Mononuclear cell (primary cell): ENCODE measurements at regions not wholly inside any gene's neighbourhood (a gene's known extent, or its start where the extent isn't known, plus 50 kb on each side); places are given as distances from the start of the nearest gene placed in this dataset.
"Not testable (repeated sequence)": the region's sequence is repeated elsewhere in the genome, so short reads cannot be mapped to it uniquely, and the experiment has no call there.

Experiments
- H3K27me3 ChIP-seq: 2 replicates; pipeline ENCODE4 v1.6.0; 2011; ENCODE audit warnings: low read length, control low read depth; ENCODE audit not compliant: insufficient read depth
- H3K4me1 ChIP-seq: 2 replicates; pipeline ENCODE4 v1.5.1; 2011; ENCODE audit warnings: mild to moderate bottlenecking, low read length, control low read depth; ENCODE audit not compliant: insufficient read depth
- H3K4me3 ChIP-seq: 2 replicates; pipeline ENCODE4 v1.5.1; 2011; ENCODE audit warnings: mild to moderate bottlenecking, low read length, moderate library complexity
- H3K9me3 ChIP-seq: 2 replicates; pipeline ENCODE4 v1.5.1; 2011; ENCODE audit warnings: low read depth, mild to moderate bottlenecking, control low read depth, low read length

GRCh38 chr1:173347282-173347818 is 129.8 kb upstream of the PRDX6 start:
- H3K4me1 ChIP-seq, result no peaks in the 10 kb centered on the region
- H3K9me3 ChIP-seq, result no peaks in the 10 kb centered on the region
- H3K27me3 ChIP-seq, result no peaks in the 10 kb centered on the region
- H3K4me3 ChIP-seq, result no peak overlapping the region

GRCh38 chr1:173352635-173353034 is 124.5 kb upstream of the PRDX6 start:
- not testable (repeated sequence) for H3K4me3 ChIP-seq, H3K4me1 ChIP-seq, H3K9me3 ChIP-seq, H3K27me3 ChIP-seq

- no peaks in the 10 kb centered on the region for H3K4me1 ChIP-seq
- no peak overlapping the region for H3K4me3 ChIP-seq
- H3K9me3 ChIP-seq, result no peaks in the 10 kb centered on the region
- no peaks in the 10 kb centered on the region for H3K27me3 ChIP-seq
These were observed 123.8 kb upstream of the PRDX6 start for GRCh38 chr1:173353350-173353749.

GRCh38 chr1:173354937-173355280 is 122.2 kb upstream of the PRDX6 start:
- Histone ChIP-seq H3K9me3 (no peaks in the 10 kb centered on the region), H3K4me1 (no peaks in the 10 kb centered on the region), H3K4me3 (no peak overlapping the region), H3K27me3 (no peaks in the 10 kb centered on the region)

GRCh38 chr1:173355281-173356031 is 121.7 kb upstream of the PRDX6 start:
- H3K9me3 ChIP-seq, result no peaks in the 10 kb centered on the region
- H3K4me1 ChIP-seq, result peaks cover under 1% of the 10 kb centered on the region
- H3K27me3 ChIP-seq, result no peaks in the 10 kb centered on the region
- H3K4me3 ChIP-seq, result no peak overlapping the region

GRCh38 chr1:173356191-173356762 is 120.9 kb upstream of the PRDX6 start:
- H3K9me3 ChIP-seq, result no peaks in the 10 kb centered on the region

GRCh38 chr1:173360487-173361063 is 116.6 kb upstream of the PRDX6 start:
- no peak overlapping the region for H3K4me3 ChIP-seq
- H3K4me1 ChIP-seq, result peaks cover 9% of the 10 kb centered on the region
- no peaks in the 10 kb centered on the region for H3K9me3 ChIP-seq
- no peaks in the 10 kb centered on the region for H3K27me3 ChIP-seq

More at GRCh38 chr1:173356191-173356762, 120.9 kb upstream of the PRDX6 start:
- Histone ChIP-seq H3K4me3 (no peak overlapping the region), H3K27me3 (no peaks in the 10 kb centered on the region), H3K4me1 (peaks cover 8% of the 10 kb centered on the region)

- H3K4me3 ChIP-seq, result no peak overlapping the region
- no peaks in the 10 kb centered on the region for H3K9me3 ChIP-seq
- H3K27me3 ChIP-seq, result no peaks in the 10 kb centered on the region
- peaks cover 9% of the 10 kb centered on the region for H3K4me1 ChIP-seq
These were observed 114.6 kb upstream of the PRDX6 start for GRCh38 chr1:173362543-173362942.

- Histone ChIP-seq H3K9me3 (no peaks in the 10 kb centered on the region), H3K4me3 (no peak overlapping the region), H3K27me3 (no peaks in the 10 kb centered on the region)
These were observed 112.3 kb upstream of the PRDX6 start for GRCh38 chr1:173364827-173365226.

GRCh38 chr1:173365341-173365740 is 111.8 kb upstream of the PRDX6 start:
- Histone ChIP-seq H3K27me3 (no peaks in the 10 kb centered on the region), H3K4me3 (no peak overlapping the region), H3K9me3 (no peaks in the 10 kb centered on the region), H3K4me1 (peaks cover 9% of the 10 kb centered on the region)

More at GRCh38 chr1:173364827-173365226, 112.3 kb upstream of the PRDX6 start:
- peaks cover 9% of the 10 kb centered on the region for H3K4me1 ChIP-seq

- H3K4me3 ChIP-seq, result no peak overlapping the region
- no peaks in the 10 kb centered on the region for H3K27me3 ChIP-seq
- no peaks in the 10 kb centered on the region for H3K9me3 ChIP-seq
- no peaks in the 10 kb centered on the region for H3K4me1 ChIP-seq
These were observed 110.0 kb upstream of the PRDX6 start for GRCh38 chr1:173367136-173367535.

GRCh38 chr1:173370586-173370985 is 106.5 kb upstream of the PRDX6 start:
- not testable (repeated sequence) for H3K9me3 ChIP-seq, H3K27me3 ChIP-seq, H3K4me3 ChIP-seq, H3K4me1 ChIP-seq

- H3K4me3 ChIP-seq, H3K4me1 ChIP-seq, H3K27me3 ChIP-seq, H3K9me3 ChIP-seq: not testable (repeated sequence)
These were observed 101.1 kb upstream of the PRDX6 start for GRCh38 chr1:173376065-173376464.

GRCh38 chr1:173377266-173377665 is 99.9 kb upstream of the PRDX6 start:
- Histone ChIP-seq H3K4me3 (no peak overlapping the region), H3K4me1 (no peaks in the 10 kb centered on the region), H3K27me3 (no peaks in the 10 kb centered on the region), H3K9me3 (peaks cover 6% of the 10 kb centered on the region)

GRCh38 chr1:173383351-173383750 is 93.8 kb upstream of the PRDX6 start:
- Histone ChIP-seq H3K4me3 (no peak overlapping the region), H3K9me3 (no peaks in the 10 kb centered on the region), H3K4me1 (no peaks in the 10 kb centered on the region), H3K27me3 (no peaks in the 10 kb centered on the region)
